Testis (tissue), 2 donors: ENCODE measurements at regions not wholly inside any gene's neighbourhood (a gene's known extent, or its start where the extent isn't known, plus 50 kb on each side); places are given as distances from the start of the nearest gene placed in this dataset.

Source experiments
- POLR2A ChIP-seq: fragments of 450-650 bp; IDR thresholded peaks from one replicate; pipeline ENCODE4 v1.6.1; 2017; ENCODE audit warnings: antibody characterized with exemption, mild to moderate bottlenecking, moderate library complexity
- TF ChIP-seq, protein P1 (sequence below), 3 experiments: fragments of 450-650 bp in 2 of 3; fragments of 200-600 bp in 1 of 3; sonication (generic) in 1 of 3; IDR thresholded peaks; one replicate each; pipeline ENCODE4 v1.5.1; 2016 to 2019; ENCODE audit warnings: antibody characterized with exemption in 3 of 3, mild to moderate bottlenecking in 2 of 3, moderate library complexity in 1 of 3

DNA sequence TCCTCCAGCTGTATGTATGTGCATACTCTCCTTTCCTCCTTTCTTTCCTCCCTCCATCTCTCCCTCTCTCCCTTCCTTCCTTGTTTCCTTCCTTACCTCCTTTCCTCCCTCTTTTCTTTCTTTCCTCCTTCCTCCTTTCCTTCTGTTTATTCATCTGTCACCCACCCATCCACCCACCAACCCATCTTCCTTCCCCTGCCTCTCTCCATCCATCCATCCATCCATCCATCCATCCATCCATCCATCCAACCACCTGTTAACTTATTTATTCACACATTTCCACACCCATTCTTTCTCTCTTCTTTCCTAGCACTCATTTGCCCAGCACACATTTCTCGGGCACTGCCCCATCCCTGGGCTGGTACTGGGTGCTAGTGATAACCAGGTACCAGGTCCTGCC is 443.9 kb downstream of the MIAT start:
- TF ChIP-seq, protein P1, sequence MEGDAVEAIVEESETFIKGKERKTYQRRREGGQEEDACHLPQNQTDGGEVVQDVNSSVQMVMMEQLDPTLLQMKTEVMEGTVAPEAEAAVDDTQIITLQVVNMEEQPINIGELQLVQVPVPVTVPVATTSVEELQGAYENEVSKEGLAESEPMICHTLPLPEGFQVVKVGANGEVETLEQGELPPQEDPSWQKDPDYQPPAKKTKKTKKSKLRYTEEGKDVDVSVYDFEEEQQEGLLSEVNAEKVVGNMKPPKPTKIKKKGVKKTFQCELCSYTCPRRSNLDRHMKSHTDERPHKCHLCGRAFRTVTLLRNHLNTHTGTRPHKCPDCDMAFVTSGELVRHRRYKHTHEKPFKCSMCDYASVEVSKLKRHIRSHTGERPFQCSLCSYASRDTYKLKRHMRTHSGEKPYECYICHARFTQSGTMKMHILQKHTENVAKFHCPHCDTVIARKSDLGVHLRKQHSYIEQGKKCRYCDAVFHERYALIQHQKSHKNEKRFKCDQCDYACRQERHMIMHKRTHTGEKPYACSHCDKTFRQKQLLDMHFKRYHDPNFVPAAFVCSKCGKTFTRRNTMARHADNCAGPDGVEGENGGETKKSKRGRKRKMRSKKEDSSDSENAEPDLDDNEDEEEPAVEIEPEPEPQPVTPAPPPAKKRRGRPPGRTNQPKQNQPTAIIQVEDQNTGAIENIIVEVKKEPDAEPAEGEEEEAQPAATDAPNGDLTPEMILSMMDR (IDR thresholded peaks at IDR 0.05), result no peak
- no peak for TF ChIP-seq POLR2A
